Liver (tissue), 8 donors: ENCODE measurements at regions not wholly inside any gene's neighbourhood (a gene's known extent, or its start where the extent isn't known, plus 50 kb on each side); places are given as distances from the start of the nearest gene placed in this dataset.

Source experiments
- DNase-seq: peaks from one replicate; pipeline ENCODE4 v3.0.0-alpha.2; 2017; ENCODE audit warnings: low spot score
- H3K27ac ChIP-seq, 2 donors: one replicate each; pipeline ENCODE4 v1.7.0; 2013; ENCODE audit warnings: inconsistent platforms in 2 of 2, low read length in 2 of 2, control low read depth in 1 of 2, low read depth in 1 of 2, mild to moderate bottlenecking in 1 of 2
- H3K27me3 ChIP-seq, 4 donors: one replicate each; pipeline versions ENCODE4 v1.6.1 to v1.7.0; 2013; ENCODE audit warnings: low read length in 3 of 4, inconsistent platforms in 1 of 4, mild to moderate bottlenecking in 1 of 4, moderate library complexity in 1 of 4; ENCODE audit not compliant: control insufficient read depth in 4 of 4, insufficient read depth in 4 of 4
- H3K36me3 ChIP-seq, 4 donors: one replicate each; pipeline versions ENCODE4 v1.6.1 to v1.7.0; 2013; ENCODE audit warnings: low read length in 3 of 4, mild to moderate bottlenecking in 3 of 4, low read depth in 1 of 4, moderate library complexity in 1 of 4; ENCODE audit not compliant: control insufficient read depth in 4 of 4, insufficient read depth in 3 of 4
- H3K4me1 ChIP-seq, 4 donors: one replicate each; pipeline versions ENCODE4 v1.6.1 to v1.7.0; 2013; ENCODE audit warnings: low read length in 3 of 4, mild to moderate bottlenecking in 3 of 4, moderate library complexity in 1 of 4; ENCODE audit not compliant: control insufficient read depth in 4 of 4, insufficient read depth in 4 of 4
- H3K4me3 ChIP-seq, 3 donors: one replicate each; pipeline versions ENCODE4 v1.6.1 to v1.7.0; 2013; ENCODE audit warnings: low read length in 3 of 3, control low read depth in 1 of 3, low read depth in 1 of 3, mild to moderate bottlenecking in 1 of 3
- H3K9ac ChIP-seq, 2 donors: one replicate each; pipeline ENCODE4 v1.7.0; 2013; ENCODE audit warnings: low read length in 2 of 2, mild to moderate bottlenecking in 2 of 2, moderate library complexity in 2 of 2, control low read depth in 1 of 2, low read depth in 1 of 2
- H3K9me3 ChIP-seq, 4 donors: one replicate each; pipeline versions ENCODE4 v1.6.1 to v1.7.0; 2013; ENCODE audit warnings: low read length in 3 of 4; ENCODE audit not compliant: control insufficient read depth in 4 of 4
- ATF3 ChIP-seq: IDR thresholded peaks from 2 replicates; pipeline ENCODE4 v1.6.1; 2016; ENCODE audit warnings: antibody characterized with exemption
- CTCF ChIP-seq: fragments of 150-350 bp; IDR thresholded peaks from 2 replicates; pipeline ENCODE4 v1.5.1; 2017; ENCODE audit warnings: improper control_type of control experiment, low read depth, low read length; ENCODE audit not compliant: missing input control
- FOXA1 ChIP-seq: IDR thresholded peaks from 2 replicates; pipeline ENCODE4 v1.6.1; 2016; ENCODE audit warnings: antibody characterized with exemption
- FOXA2 ChIP-seq: IDR thresholded peaks from 2 replicates; pipeline ENCODE4 v1.6.1; 2016; ENCODE audit warnings: antibody characterized with exemption
- GABPA ChIP-seq, 2 donors: IDR thresholded peaks in 1 of 2; conservative IDR thresholded peaks in 1 of 2; 2 replicates each; pipeline ENCODE4 v1.6.1; 2016; ENCODE audit warnings: antibody characterized with exemption in 2 of 2, mild to moderate bottlenecking in 1 of 2, moderate library complexity in 1 of 2
- HNF4A ChIP-seq, 2 donors: conservative IDR thresholded peaks; 2 replicates each; pipeline ENCODE4 v1.6.1; 2016; ENCODE audit warnings: antibody characterized with exemption in 2 of 2, mild to moderate bottlenecking in 2 of 2
- HNF4G ChIP-seq: IDR thresholded peaks from 2 replicates; pipeline ENCODE4 v1.6.1; 2016; ENCODE audit warnings: antibody characterized with exemption
- JUND ChIP-seq, 2 donors: IDR thresholded peaks; 2 replicates each; pipeline ENCODE4 v1.6.1; 2016; ENCODE audit warnings: antibody characterized with exemption in 2 of 2
- MAX ChIP-seq: IDR thresholded peaks from 2 replicates; pipeline ENCODE4 v1.6.1; 2016; ENCODE audit warnings: antibody characterized with exemption
- NR2F2 ChIP-seq: IDR thresholded peaks from 2 replicates; pipeline ENCODE4 v1.6.1; 2016; ENCODE audit warnings: antibody characterized with exemption
- RAD21 ChIP-seq, 2 donors: IDR thresholded peaks; 2 replicates each; pipeline ENCODE4 v1.6.1; 2016; ENCODE audit warnings: antibody characterized with exemption in 2 of 2, mild to moderate bottlenecking in 2 of 2
- REST ChIP-seq: IDR thresholded peaks from 2 replicates; pipeline ENCODE4 v1.6.1; 2016; ENCODE audit warnings: antibody characterized with exemption, mild to moderate bottlenecking
- SP1 ChIP-seq: IDR thresholded peaks from 2 replicates; pipeline ENCODE4 v1.6.1; 2018; ENCODE audit warnings: antibody characterized with exemption, mild to moderate bottlenecking
- TAF1 ChIP-seq: conservative IDR thresholded peaks from 2 replicates; pipeline ENCODE4 v1.6.1; 2016; ENCODE audit warnings: antibody characterized with exemption, mild to moderate bottlenecking
- YY1 ChIP-seq: IDR thresholded peaks from 2 replicates; pipeline ENCODE4 v1.6.1; 2016; ENCODE audit warnings: antibody characterized with exemption, mild to moderate bottlenecking
- WGBS: extraction: QIAGEN DNeasy Blood & Tissue Kit; methylation state at CpG from one replicate; pipeline ENCODE4 v1.1.7; 2013; 5-methylcytosine and 5-hydroxymethylcytosine counted together
- donor health status: healthy.
- donor health status: healthy.
- donor health status: healthy.
- donor health status: healthy.
- donor health status: healthy.

GRCh38 chr9:30977965-30978364 is 1406.5 kb upstream of the ACO1 start:
- no peak overlapping the region for H3K4me3 ChIP-seq
- 65% methylated on average over 1 of the region's 1 CpG for WGBS
- no peak overlapping the region for H3K9ac ChIP-seq
- H3K27me3 ChIP-seq = peaks cover 0 to 4% (median 0%) of the 10 kb centered on the region in 4 donors
- H3K4me1 ChIP-seq = no peaks in the 10 kb centered on the region
- no peaks in the 10 kb centered on the region for H3K36me3 ChIP-seq
- peaks cover 0 to 3% (median 0%) of the 10 kb centered on the region in 4 donors for H3K9me3 ChIP-seq
- no peak for DNase-seq
- H3K27ac ChIP-seq = no peak overlapping the region
- no peak for TF ChIP-seq HNF4A (conservative IDR thresholded peaks at IDR 0.05)
- TF ChIP-seq CTCF = no peak
- no peak for TF ChIP-seq HNF4G
- TF ChIP-seq RAD21 (IDR thresholded peaks at IDR 0.05) = no peak
- no peak for TF ChIP-seq GABPA (IDR thresholded peaks at IDR 0.05 in 1 of 2, conservative IDR thresholded peaks at IDR 0.05 in 1 of 2)

GRCh38 chr9:30982301-30982700 is 1402.1 kb upstream of the ACO1 start:
- Histone ChIP-seq H3K27ac (no peak overlapping the region), H3K9me3 (peaks cover 0 to 7% (median 0%) of the 10 kb centered on the region in 4 donors), H3K4me1 (no peaks in the 10 kb centered on the region), H3K9ac (no peak overlapping the region), H3K4me3 (no peak overlapping the region), H3K36me3 (no peaks in the 10 kb centered on the region), H3K27me3 (peaks cover 0 to 4% (median 0%) of the 10 kb centered on the region in 4 donors)
- no peak for DNase-seq
- TF ChIP-seq REST = no peak
- TF ChIP-seq YY1 = no peak
- no peak for TF ChIP-seq JUND (IDR thresholded peaks at IDR 0.05)
- TF ChIP-seq TAF1 = no peak
- no peak for TF ChIP-seq GABPA (IDR thresholded peaks at IDR 0.05 in 1 of 2, conservative IDR thresholded peaks at IDR 0.05 in 1 of 2)
- no peak for TF ChIP-seq MAX
- no peak for TF ChIP-seq NR2F2
- no peak for TF ChIP-seq FOXA1
- no peak for TF ChIP-seq SP1
- TF ChIP-seq HNF4G = no peak
- no peak for TF ChIP-seq FOXA2
- TF ChIP-seq ATF3 = no peak
- TF ChIP-seq CTCF = no peak
- WGBS = 57% methylated on average over 3 of the region's 3 CpGs
